NCI-H1105 treated with DMSO at 0.1 percent for 48 hours (cell line): ENCODE measurements at regions not wholly inside any gene's neighbourhood (a gene's known extent, or its start where the extent isn't known, plus 50 kb on each side); places are given as distances from the start of the nearest gene placed in this dataset.

Experiments used
- DNase-seq: peaks from one replicate; lab custom pipeline; 2025; lab: John Stamatoyannopoulos, UW

- DNase-seq = no peak
Measured at GRCh38 chr16:85162478-85163277, 50.4 kb upstream of the CIBAR2 start.

DNA sequence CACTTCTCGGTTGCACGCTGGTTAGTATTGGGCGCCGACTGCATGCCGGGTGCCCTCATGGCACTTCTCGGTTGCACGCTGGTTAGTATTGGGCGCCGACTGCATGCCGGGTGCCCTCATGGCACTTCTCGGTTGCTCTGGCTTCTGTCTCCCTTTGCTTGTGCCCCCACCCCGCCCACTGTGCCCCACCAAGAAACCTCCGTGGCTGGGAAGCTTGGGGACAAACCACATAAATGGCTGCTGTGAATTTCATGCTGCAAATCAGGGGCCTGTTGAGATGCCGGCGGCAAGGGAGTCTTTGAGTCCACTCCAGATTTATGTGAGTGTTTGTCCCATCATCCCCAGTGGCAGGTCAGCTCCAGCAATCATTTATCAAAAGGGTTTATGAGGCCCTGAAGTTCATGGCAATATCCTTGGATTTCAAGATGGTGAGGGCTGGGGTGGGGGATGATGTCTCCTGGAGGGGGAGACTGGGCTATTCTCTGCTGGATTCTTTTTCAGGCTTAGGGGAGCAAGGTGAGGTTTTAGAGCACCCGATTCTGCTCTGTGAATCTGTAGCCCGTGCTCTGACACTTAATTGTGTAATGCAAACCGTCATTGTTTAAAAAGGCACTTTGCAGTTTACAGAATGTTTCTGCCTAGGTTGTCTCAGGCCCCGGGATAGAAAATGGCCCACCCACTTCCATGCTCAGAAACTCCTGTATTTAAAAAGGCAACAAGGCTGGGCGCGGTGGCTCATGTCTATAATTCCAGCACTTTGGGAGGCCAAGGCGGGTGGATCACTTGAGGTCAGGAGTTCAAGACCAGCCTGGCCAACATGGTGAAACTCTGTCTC lies 51.2 kb upstream of the CIBAR2 start:
- no peak for DNase-seq

DNA sequence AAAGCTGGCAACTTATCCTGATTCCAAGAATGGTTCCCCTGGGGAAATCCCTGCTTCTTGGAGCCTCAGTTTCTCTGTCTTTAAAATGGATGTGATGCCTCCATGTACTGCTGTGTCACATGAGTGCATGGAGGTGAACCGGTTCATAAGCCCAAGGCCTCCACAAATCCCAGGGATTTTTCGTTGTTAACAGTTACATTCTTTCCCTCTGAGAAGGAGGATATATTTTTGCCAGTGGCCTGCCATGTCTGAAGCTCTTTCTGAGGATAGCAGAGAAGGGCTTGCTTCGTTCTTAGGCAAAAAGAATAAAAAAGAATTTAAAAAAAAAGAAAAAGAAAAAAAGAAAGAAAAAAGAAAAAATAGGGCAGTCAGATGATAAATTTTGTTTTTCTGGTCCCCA lies 52.2 kb upstream of the CIBAR2 start:
- no peak for DNase-seq

DNA sequence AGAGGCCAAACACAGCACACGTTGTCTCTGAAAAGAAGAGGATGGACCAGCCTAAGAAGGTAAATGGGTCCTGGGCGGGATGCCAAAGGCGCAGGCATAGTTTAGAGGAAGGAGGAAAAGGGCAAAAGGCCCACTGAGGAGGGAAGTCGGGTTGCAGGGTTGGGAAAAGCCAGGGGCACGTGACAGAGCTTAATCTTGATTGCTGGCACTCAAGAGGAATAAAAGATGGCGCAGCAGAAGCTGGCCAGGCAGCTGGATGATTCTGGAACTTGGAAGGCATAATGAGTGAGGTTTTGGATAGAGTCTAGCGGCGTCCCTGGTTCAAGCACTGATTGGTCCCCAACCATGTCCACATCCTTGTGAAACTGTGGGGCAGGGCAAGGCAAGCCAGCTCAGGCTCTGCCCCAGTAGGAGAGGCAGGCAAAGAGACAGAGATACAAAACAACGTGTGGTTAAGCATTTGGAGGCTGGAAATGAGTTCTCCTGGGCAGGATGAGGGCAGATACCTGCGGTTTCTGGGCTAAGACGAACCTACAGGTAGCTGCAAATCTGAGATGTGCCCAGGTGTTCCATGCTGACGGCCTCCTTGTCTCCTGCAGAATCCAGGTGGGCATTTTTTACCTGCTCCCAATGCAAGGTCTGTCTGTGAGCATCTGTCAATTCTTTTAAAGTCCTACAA lies 52.7 kb upstream of the CIBAR2 start:
- no peak for DNase-seq

- no peak for DNase-seq
Measured at GRCh38 chr16:85165781-85166180, 53.5 kb upstream of the CIBAR2 start.

DNA sequence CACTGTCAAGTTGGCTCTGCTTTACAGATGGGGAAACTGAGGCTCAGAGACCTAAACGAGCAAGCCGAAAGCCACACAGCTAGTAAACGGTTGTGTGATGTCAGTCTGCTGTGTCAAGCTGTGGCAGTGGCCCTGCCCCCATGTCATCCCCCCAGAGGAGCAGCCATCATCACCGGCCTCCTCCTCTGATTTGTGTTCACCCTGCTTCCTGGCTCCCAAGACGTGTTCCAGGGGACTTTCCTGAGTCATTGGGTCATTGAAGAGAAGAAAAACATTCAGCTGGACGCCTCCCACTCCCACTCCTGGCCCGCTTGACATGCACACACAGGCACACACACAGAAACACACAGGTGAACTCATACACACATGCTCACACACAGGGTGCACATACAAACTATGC lies 54.0 kb upstream of the CIBAR2 start:
- no peak for DNase-seq

DNA sequence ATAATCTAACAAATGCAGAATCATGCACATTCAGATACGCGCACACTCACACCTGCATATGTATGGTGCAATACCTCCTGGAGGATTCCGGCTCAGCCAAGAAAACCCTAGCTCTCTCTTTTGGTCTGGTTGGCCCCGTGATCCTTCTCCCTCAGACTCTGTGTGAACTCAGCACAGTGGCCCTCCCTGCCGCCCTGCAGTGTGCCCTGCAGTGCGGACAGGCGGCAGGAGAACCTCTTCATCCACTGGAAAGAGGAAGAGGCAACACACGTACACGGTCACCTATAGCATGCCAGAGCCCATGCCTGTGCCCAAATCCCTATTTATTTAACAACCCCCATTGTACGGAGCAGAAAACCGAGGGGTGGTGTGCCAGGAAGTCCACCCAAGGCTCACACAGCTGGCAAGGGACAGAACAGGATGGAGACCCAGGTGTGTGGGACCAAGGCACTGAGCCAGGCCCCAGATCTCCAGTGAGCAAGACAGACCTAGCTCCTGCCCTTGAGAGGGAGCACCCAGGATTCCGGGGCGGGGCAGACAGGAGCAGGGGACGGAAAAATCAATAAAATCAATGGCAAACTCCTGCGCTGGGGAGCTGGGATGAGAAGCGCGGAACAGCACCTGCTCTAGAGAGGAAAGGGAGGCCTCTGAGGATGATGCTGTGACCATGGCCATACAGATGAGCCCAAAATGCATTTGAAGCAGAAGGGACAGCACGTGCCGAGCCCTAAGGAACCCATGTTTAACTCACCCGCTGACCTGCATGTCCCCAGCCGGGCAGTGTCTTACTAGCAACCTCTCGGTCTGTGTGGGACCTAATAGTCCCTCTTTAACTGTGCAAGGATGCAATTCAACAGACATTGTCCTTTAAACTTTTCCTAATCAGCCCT lies 54.7 kb upstream of the CIBAR2 start:
- DNase-seq = no peak

DNA sequence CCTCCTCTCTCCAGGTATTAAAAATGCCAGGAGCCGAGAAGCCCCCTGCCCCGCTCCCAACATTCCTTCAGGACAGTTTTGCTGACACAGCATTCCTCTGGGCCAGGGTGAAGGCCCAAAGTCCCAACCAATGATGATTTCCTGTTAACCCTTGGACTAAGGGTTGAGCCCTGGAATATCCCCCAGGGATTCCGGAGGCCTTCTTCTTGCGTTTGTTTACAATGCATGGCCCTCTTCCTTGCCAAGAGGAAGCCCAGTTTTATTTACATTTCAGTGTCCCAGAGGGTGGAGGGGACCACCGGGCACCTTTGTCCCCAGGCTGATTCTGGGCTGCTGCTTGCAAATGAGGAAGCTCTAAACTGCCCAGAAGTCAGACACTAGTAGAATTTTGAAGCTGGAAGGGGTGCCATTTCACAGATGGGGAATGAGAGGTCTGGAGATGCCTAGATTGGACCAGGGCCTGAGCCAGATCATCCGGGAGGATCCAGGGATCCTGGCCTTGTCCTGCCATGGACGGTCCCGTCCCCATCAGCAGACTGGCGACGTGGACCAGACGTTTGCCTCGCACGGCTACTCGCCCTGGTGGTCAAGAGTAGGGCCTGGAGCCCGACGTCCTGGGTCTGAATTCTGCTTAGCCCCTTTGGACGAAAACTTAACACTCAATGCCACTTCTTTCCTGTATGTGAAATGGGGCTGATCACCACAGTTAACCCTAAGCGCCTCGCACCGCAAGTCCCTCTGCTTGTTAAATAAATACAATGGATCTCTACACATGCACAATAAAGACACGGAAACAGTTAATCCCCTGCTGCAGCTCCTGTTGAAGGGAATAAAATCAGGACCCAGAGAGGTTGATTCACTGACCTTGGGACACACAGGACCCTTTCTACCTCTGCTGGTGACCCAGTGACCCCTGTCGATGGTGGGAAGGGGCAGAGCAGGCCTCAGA lies 55.6 kb upstream of the CIBAR2 start:
- DNase-seq = no peak

DNA sequence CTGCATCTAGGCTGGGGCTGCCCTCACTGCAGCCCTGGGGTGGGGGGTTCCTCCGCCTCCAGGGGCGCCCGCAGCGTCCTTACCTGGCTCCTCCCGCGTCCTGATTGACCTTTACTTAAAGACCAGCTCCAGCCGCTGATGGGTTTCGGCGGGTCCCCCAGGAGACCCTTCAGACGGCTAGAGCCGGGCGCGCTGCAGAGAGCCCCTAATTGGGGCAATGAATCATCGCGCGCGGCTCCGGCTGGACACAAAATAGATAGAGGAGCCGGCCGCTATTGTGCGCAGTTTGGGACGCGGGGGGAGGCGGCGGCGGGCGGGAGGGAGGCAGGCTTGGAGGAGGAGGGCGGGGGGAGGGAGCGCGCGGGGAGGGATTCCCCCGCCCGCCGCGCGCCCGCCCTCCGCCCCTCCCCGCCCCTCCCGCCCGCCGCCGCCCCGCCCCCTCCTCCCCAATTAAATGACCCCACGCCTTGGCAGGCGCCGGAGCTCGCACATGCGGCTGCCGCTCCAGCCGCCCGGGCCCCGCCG lies 56.5 kb upstream of the CIBAR2 start:
- DNase-seq = no peak

GRCh38 chr16:85169333-85170065 lies 57.2 kb upstream of the CIBAR2 start:
- DNase-seq = no peak

DNA sequence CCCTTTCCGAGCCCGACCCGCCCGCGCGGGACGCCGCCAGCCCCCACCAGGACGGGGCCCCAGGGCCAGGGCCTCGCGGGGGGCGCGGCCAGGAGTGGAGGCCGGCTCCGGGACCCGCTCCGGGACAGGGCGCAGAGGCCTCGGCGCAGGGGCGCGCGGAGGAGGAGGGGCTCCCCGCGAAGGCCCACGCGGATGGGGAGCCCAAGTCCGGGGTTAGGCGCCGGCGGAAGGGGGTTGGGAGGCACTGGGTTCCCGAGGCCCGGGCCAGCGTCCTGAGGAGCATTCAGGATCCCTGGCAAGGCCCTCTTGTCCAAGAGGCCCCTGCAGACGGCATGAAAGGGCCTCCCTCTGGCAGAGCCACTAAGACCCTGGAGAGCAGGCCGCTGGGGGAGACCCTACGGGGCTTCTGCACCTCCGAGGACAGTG lies 57.8 kb upstream of the CIBAR2 start:
- DNase-seq = no peak

DNA sequence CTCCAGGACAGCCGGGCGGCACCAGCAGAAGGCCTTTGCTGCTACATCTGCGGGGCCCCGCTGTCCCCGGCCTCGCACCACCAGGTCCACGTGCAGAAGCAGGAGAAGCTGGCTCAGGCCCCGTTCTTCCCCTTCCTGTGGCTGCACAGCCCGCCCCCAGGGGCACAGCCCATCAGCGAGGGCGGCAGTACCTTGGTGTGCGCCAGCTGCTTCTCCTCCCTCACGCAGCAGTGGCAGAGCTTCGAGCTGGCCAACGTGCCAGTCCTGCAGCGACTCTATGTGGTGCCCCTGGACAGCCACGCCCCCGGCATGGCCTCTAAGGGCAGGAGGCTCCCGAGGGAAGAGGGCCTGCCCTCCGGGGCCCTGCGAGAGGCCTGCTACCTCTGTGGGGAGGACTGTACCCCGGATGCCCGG lies 58.3 kb upstream of the CIBAR2 start:
- no peak for DNase-seq

DNA sequence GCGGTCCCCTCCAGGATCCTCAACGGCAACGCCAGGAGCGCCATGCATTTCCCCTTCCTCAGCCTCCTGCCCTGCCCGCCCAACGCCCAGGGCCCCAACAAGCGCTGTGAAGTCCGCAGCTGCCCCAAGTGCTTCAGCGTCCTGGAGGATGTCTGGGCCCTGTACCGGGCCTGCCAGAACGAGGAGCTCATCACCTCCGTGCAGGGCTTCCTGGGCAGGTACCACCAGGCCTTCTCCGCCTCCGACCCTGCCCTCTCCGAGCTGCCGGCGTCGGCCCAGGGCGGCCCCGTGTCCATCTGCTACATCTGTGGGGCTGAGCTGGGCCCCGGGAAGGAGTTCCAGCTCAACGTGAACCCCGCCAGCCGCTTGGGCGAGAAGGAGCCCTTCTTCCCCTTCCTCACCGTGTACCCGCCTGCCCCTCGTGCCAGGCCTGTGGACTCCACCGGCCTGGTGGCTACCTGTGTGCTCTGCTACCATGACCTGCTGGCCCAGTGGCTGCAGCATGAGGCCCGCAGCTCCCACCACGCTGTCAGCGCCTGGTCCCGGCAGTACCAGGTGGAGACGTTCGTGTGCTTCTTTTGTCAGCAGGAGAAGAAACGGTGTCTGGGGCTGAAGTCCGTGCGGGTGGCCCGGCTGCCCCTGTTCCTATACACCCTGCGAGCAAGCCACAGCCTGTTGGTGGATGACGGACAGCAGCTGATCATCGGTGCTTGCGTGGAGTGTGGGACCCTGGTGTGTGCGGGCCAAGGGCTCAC lies 58.9 kb upstream of the CIBAR2 start:
- no peak for DNase-seq

DNA sequence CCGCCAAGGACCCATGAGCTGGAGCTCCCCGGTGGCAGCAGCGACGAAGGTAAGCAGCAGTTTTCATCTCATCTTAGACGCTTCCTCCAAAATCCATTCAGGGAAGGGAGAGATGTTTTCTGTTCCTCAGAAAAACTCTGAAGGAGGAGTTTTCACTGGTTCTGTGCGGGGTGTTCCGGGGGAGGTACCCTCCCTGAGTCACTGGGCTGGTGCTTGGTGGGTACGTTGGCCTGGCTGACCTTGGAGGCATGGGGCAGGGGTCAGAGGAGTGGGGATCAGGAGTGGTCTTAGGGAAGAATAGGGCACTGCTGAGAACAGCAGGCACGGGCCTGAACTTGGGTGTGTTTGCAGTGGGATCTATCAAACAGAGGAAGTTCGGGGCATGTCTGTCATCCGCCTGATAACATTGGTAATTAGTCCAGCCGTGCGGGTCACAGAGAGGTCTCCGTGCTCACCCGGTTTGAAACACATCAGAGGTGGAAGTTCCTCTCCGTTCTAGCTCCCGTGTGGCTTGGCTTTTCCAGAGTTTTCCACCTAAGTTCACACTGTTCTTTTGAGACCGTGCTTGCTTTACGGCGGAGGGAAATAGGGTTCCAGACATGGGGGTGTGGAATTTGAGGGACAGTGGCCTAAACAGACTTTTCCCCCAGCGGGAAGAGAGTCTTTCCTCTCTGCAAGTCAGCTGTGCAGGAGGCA lies 59.6 kb upstream of the CIBAR2 start:
- DNase-seq = no peak

GRCh38 chr16:85172455-85173145 lies 60.3 kb upstream of the CIBAR2 start:
- peak; percentile 33 for DNase-seq

GRCh38 chr16:85173146-85173980 lies 61.1 kb upstream of the CIBAR2 start:
- no peak for DNase-seq
